ENCODE measurements at regions not wholly inside any gene's neighbourhood (a gene's known extent, or its start where the extent isn't known, plus 50 kb on each side); places are given as distances from the start of the nearest gene placed in this dataset.

GRCh38 chr13:48862572-48862971, 113.1 kb upstream of the FNDC3A start:
- no peak overlapping the region for H3K9ac ChIP-seq (ENCODE audit: insufficient read depth, low read depth, low read length)
- H3K4me1 ChIP-seq (ENCODE audit: insufficient read depth, low read length), result no peaks in the 10 kb centered on the region
- ATAC-seq, result no peak
- 21% methylated on average over 3 of the region's 3 CpGs for WGBS (ENCODE audit: low lambda C conversion rate)
- H4K20me1 ChIP-seq (ENCODE audit: insufficient read depth, low read length), result no peaks in the 10 kb centered on the region
- ChIA-PET CTCF (ENCODE audit: low intra/inter-chr PET ratio, low total read pairs) (no interaction called here), POLR2A (no interaction called here)
- no peaks in the 10 kb centered on the region for H3K79me2 ChIP-seq (ENCODE audit: insufficient read depth, low read length)
- no peaks in the 10 kb centered on the region for H3K9me3 ChIP-seq (ENCODE audit: low read length)
- BruUV-seq (replicated peaks), result no TSS peak
- H2AFZ ChIP-seq (ENCODE audit: low read length), result no peak overlapping the region
- no peak for FAIRE-seq
- H3K27me3 ChIP-seq (ENCODE audit: control insufficient read depth in 1 of 2, insufficient read depth in 2 of 2, low read length in 2 of 2), result peaks cover 0 to 3% of the 10 kb centered on the region in 2 experiments; a peak in 2 of 5 replicates
- intact Hi-C loops (cut with micrococcal nuclease; ENCODE audit: unreplicated experiment) (no loop called here), in situ Hi-C loops (cut with HindIII; ENCODE audit: extremely low pct_ligation_motif_present, low pct_unique_long_range_greater_than_20kb) (no loop called here)
- no peak overlapping the region for H3K27ac ChIP-seq (ENCODE audit: extremely low read length, insufficient read depth, low read length)
- H3K36me3 ChIP-seq (replicated peaks in 1 of 2; ENCODE audit: control insufficient read depth in 1 of 2, insufficient read depth in 2 of 2, low read length in 2 of 2), result no peaks in the 10 kb centered on the region
- no peak overlapping the region for H3K4me3 ChIP-seq (replicated peaks in 1 of 3; ENCODE audit: insufficient read depth in 1 of 3, low read depth in 2 of 3, low read length in 3 of 3)
- DNase-seq (ENCODE audit: low spot score), result no peak
- TF ChIP-seq, protein P1, sequence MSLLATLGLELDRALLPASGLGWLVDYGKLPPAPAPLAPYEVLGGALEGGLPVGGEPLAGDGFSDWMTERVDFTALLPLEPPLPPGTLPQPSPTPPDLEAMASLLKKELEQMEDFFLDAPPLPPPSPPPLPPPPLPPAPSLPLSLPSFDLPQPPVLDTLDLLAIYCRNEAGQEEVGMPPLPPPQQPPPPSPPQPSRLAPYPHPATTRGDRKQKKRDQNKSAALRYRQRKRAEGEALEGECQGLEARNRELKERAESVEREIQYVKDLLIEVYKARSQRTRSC (CRISPR knock-in tag; IDR thresholded peaks at IDR 0.05; ENCODE audit: low read depth), result no peak
- no peak overlapping the region for H3K4me2 ChIP-seq (ENCODE audit: low read depth, low read length)

GRCh38 chr13:48864100-48864499, 111.6 kb upstream of the FNDC3A start:
- in situ Hi-C loops (cut with HindIII; ENCODE audit: extremely low pct_ligation_motif_present, low pct_unique_long_range_greater_than_20kb), result no loop called here

More at GRCh38 chr13:48864100-48864499, 111.6 kb upstream of the FNDC3A start:
- Histone ChIP-seq H3K4me3 (replicated peaks in 1 of 3; ENCODE audit: insufficient read depth in 1 of 3, low read depth in 2 of 3, low read length in 3 of 3) (no peak overlapping the region), H3K4me2 (ENCODE audit: low read depth, low read length) (no peak overlapping the region), H2AFZ (ENCODE audit: low read length) (no peak overlapping the region), H3K27ac (ENCODE audit: extremely low read length, insufficient read depth, low read length) (no peak overlapping the region), H3K9ac (ENCODE audit: insufficient read depth, low read depth, low read length) (no peak overlapping the region), H3K79me2 (ENCODE audit: insufficient read depth, low read length) (no peaks in the 10 kb centered on the region), H3K27me3 (ENCODE audit: control insufficient read depth in 1 of 2, insufficient read depth in 2 of 2, low read length in 2 of 2) (peaks cover 0 to 3% of the 10 kb centered on the region in 2 experiments; a peak in 3 of 5 replicates), H3K4me1 (ENCODE audit: insufficient read depth, low read length) (no peaks in the 10 kb centered on the region), H3K9me3 (ENCODE audit: low read length) (no peaks in the 10 kb centered on the region), H4K20me1 (ENCODE audit: insufficient read depth, low read length) (no peaks in the 10 kb centered on the region), H3K36me3 (replicated peaks in 1 of 2; ENCODE audit: control insufficient read depth in 1 of 2, insufficient read depth in 2 of 2, low read length in 2 of 2) (no peaks in the 10 kb centered on the region)
- ChIA-PET CTCF (ENCODE audit: low intra/inter-chr PET ratio, low total read pairs) (no interaction called here), POLR2A (no interaction called here)
- no TSS peak for BruUV-seq (replicated peaks)
- intact Hi-C loops (cut with micrococcal nuclease; ENCODE audit: unreplicated experiment), result no loop called here
- TF ChIP-seq, protein P2, sequence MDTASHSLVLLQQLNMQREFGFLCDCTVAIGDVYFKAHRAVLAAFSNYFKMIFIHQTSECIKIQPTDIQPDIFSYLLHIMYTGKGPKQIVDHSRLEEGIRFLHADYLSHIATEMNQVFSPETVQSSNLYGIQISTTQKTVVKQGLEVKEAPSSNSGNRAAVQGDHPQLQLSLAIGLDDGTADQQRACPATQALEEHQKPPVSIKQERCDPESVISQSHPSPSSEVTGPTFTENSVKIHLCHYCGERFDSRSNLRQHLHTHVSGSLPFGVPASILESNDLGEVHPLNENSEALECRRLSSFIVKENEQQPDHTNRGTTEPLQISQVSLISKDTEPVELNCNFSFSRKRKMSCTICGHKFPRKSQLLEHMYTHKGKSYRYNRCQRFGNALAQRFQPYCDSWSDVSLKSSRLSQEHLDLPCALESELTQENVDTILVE (CRISPR knock-in tag; IDR thresholded peaks at IDR 0.05), result no peak
- TF ChIP-seq, protein P3, sequence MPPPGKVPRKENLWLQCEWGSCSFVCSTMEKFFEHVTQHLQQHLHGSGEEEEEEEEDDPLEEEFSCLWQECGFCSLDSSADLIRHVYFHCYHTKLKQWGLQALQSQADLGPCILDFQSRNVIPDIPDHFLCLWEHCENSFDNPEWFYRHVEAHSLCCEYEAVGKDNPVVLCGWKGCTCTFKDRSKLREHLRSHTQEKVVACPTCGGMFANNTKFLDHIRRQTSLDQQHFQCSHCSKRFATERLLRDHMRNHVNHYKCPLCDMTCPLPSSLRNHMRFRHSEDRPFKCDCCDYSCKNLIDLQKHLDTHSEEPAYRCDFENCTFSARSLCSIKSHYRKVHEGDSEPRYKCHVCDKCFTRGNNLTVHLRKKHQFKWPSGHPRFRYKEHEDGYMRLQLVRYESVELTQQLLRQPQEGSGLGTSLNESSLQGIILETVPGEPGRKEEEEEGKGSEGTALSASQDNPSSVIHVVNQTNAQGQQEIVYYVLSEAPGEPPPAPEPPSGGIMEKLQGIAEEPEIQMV (CRISPR knock-in tag; IDR thresholded peaks at IDR 0.05; ENCODE audit: low read depth), result no peak
- FAIRE-seq (no peak), ATAC-seq (no peak), DNase-seq (ENCODE audit: low spot score) (no peak)

Measured in HepG2 (cell line).